ENCODE measurements at regions not wholly inside any gene's neighbourhood (a gene's known extent, or its start where the extent isn't known, plus 50 kb on each side); places are given as distances from the start of the nearest gene placed in this dataset.

DNA sequence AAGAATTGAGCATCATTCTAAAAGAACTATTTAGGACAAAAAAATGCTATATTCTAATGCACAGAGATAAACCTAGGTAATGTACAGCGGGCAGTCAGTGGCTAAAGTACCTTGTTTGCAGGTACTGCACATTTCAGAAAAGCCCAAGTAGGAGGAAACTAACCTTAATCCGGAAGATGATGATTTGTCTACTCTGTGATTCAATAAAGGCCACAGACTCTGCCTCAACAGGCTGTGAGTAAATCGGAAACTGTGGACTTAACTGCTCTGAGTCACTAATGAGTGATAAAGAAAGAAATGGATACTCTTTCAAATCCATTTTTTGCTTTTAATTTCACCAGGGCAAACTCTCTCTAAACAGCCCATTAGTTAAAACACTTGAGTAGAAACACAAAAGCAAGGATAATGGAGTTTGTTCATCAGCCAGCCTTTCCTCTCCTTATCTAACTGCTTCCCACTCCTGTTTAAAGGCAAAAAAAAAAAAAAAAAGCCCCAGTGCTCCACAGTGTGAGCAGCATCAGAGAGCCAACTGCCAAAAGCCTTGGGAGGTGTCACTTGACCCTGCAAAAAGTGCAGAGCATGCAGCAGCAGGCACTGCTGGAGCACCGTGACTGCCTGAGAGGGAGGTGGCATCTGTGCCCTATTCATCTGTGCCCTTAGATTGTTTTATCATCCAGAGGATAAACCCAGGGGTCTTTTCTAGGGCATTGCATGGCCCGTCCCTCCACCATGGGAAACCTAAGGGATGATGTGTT lies 187.7 kb downstream of the SATB1 start:
- TF ChIP-seq RNF2 (IDR thresholded peaks at IDR 0.05; ENCODE audit: borderline replicate concordance, low read depth) (no peak), NPAS2 (CRISPR knock-in tag; IDR thresholded peaks at IDR 0.05; ENCODE audit: borderline replicate concordance) (no peak), POLR2A (IDR thresholded peaks at IDR 0.05; ENCODE audit: low read length) (no peak)
- TF ChIP-seq, protein P1, sequence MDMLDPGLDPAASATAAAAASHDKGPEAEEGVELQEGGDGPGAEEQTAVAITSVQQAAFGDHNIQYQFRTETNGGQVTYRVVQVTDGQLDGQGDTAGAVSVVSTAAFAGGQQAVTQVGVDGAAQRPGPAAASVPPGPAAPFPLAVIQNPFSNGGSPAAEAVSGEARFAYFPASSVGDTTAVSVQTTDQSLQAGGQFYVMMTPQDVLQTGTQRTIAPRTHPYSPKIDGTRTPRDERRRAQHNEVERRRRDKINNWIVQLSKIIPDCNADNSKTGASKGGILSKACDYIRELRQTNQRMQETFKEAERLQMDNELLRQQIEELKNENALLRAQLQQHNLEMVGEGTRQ (IDR thresholded peaks at IDR 0.05) = no peak

Measured in A549 (cell line).